Left lobe of liver (tissue), 2 donors: ENCODE measurements at regions not wholly inside any gene's neighbourhood (a gene's known extent, or its start where the extent isn't known, plus 50 kb on each side); places are given as distances from the start of the nearest gene placed in this dataset.

Source experiments
- ATAC-seq: fragments of 200-7000 bp; cut with Tn5 transposase; one replicate; pipeline ENCODE4 v1.9.1; 2020; ENCODE audit warnings: mild to moderate bottlenecking, moderate library complexity
- DNase-seq: peaks from one replicate; pipeline ENCODE4 v3.0.0-alpha.2; 2020; ENCODE audit warnings: low spot score
- donor health status: DM: no; HTN: no; CAD: no; lungs with moderate emphysema.
- donor health status: DM: no; HTN: yes; CAD: no.

DNA sequence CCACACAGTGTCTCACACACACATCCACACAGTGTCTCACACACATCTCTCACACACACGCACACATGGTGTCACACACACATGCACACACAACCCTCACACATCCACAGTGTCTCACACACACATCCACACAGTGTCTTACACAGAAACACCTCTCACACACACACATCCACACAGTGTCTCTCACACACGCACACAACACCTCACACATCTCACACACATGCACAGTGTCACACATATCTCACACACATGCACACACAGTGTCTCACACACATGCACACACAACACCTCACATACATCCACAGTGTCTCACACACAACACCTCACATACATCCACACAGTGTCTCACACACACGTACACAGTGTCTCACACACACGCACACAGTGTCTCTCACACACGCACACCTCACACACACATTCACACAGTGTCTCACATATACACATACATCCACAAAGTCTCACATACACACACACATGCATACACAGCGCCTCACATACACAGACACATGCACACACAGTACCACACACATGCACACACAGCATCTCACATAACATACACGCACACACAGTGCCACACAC is 473.9 kb upstream of the HS6ST1 start:
- no peak for ATAC-seq
- peak; percentile 11 for DNase-seq

DNA sequence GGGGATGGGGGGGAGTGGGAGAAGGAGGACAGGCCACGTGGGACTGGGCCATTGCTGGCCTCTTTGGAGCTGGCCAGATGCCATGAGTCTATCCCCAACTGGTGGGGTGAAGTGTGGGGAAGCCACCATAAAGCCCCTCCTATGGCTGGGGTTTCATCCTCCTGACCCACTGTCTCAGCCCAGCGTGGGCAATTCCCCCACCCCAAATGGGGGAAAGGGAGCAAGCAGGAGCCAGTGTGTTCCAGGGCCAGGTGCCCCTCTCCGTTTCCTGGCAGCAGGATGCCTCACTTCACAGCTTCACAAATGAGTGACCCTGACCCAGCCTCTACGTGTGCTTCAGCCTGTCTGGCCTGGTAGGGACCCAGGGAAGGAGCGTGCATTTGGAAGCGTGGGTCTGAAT is 474.7 kb upstream of the HS6ST1 start:
- peak; percentile 35 for DNase-seq
- ATAC-seq = no peak

DNA sequence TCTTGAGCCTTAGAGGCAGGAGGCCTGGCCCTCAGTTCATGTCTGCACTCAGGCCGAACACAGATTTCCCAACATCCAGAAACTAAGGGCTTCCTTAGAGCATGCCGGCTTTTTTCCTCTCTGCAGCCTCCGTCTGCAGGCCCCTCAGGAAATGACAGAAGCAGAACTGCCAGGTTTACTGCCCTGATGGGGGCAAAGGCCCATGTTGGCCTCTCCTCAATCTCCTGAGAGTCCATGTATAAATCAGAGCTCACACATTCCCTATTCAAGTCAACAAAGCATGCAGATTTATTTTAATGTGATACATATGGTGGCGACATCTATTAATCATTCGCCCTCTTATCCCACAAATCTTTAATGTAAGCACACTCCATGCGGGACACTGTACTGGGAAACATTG is 475.6 kb upstream of the HS6ST1 start:
- DNase-seq (no peak), ATAC-seq (no peak)

DNA sequence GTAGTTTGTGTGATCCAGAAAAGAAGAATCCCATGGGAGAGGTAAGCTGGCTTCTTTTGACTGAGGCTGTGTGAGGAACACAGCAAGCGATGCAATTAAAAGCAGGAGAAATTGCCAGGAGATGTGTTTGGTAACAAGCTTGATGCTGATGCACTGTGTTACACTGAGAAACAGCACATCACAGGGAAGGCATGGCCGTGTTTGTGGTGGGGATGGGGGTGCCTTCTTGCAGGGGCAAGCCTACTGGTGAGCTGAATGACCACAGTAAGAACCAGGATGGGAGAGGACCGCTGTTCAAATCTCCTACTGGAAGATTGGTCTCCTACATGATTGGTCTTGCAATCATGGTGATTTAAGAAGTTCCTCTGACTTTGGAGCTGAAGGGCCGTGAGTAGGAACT is 477.7 kb upstream of the HS6ST1 start:
- DNase-seq (peak; percentile 10), ATAC-seq (no peak)

DNA sequence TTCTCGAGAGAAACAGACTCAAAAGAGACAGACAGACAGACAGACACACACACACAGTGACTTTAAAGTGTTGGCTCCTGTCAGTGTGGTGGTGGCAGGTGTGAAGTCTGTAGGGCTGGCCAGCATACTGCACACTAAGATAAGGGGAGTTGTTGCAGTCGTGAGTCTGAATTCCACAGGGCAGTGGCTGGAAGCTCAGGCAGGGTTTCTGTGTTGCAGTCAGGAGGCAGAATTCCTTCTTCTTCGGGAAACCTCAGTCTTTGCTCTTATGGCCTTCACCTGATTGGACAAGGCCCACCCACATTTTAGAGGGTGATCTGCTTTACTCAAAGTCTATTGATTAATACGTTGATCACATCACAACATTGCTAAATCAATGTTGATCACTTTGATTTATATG is 478.4 kb upstream of the HS6ST1 start:
- DNase-seq = peak; percentile 6

DNA sequence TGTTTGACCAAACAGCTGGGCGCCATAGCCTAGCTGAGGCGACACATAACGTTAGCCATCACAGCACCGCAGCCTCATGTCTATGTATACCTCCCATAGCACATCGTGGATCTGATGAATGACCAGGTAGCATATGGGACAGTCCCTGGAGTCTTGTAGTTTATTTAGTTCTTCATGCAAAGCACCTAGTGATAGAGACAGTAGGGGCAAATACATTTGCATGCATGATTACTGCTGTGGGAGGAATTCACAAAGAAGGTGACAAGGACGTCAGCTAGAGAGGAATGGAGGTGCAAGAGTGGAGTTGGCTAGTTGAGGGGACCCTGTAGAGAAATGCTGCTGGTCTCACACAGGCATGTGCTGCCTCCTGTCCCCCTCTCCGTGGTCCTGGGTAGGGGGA is 478.9 kb upstream of the HS6ST1 start:
- DNase-seq (no peak), ATAC-seq (no peak)

More for the DNA sequence above, 478.4 kb upstream of the HS6ST1 start:
- no peak for ATAC-seq

DNA sequence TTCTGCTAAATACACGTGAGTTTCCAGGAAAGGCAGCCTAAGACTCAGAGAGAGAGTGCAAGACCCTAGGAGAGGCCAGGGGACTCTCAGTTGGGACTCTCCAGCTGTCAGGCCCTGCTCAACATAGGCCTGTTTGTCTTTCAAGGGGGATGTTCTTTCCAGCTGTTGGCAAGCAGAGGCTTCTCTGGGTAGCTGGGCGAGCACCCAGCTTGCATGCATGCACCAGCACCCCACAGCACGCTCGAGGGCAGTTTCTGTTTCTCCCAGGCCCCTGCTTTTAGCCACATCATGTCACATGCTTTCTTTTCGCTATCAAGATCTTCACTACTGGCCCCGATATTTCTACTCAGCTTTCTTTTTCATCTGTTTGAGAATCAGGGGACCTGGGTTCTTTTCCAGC is 479.3 kb upstream of the HS6ST1 start:
- no peak for ATAC-seq
- DNase-seq = peak; percentile 5

DNA sequence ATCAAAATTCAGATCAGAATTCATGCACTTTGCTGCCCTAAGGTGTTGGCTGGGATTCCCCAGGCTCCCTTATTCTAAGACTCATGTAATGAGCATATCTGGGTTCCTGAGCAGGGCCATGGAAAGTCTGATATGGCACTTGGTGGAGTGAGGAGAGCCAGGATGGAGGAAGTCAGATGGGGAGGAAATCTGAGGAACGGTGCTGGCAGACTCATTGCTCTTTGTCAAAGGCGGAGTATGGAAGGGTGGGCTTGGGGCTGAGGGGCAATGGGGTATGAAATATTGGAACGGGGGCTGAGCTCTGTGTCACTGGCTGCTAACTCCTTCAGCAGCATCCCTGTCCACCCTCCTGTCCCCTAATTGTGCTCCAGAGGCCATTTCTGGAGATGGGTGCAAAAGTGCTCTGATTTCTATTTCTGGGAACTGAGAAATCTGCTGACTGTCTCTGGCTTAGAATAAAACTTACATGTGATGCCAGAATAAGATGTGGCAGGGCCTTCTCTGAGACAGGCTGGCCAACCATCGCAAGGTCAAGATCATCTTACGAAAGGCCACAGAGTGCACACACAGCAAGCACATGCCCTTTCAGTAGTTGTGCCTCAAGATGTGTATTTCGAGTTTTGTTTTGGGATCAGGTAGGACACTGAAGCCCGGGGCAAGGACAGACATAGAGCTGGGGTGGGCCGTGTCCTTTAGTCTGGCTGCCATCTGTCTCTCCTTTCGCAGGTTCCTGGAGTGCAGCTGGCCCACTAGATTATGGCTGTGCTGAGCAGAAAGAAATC is 480.0 kb upstream of the HS6ST1 start:
- DNase-seq = peak; percentile 12
- ATAC-seq = no peak

DNA sequence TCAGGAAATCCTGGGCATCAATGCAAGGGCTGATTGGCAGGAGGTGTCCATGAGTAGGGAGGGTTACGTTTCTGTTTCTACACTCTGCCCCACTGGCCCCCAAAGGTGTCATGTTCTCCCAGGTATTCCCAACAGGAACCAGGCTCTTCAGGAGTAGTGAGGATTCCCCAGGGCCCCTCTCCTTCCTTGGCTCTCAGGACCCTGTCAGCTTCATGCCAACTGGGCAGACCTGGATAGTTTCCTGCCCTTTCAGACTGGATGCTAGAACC is 480.6 kb upstream of the HS6ST1 start:
- no peak for ATAC-seq
- DNase-seq = no peak

DNA sequence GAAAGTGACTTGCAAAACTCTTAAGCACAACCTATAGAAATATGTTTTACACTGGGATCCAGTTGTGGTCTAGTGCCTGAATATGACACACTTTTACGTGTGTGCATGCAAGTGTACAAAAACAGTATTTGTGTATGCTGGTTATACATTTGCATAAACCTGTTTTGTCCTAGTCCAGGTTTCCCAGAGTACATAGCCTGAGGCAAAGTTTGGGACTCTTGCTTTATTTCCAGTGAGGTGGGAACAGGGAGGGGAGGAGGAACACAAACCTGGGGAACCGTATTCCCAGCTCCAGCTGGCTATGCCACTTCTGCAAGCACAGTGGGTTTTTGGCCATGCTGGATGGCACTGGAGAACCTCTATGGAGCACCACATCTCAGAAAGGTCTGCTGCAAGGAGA is 481.1 kb upstream of the HS6ST1 start:
- ATAC-seq (no peak), DNase-seq (peak; percentile 14)

DNA sequence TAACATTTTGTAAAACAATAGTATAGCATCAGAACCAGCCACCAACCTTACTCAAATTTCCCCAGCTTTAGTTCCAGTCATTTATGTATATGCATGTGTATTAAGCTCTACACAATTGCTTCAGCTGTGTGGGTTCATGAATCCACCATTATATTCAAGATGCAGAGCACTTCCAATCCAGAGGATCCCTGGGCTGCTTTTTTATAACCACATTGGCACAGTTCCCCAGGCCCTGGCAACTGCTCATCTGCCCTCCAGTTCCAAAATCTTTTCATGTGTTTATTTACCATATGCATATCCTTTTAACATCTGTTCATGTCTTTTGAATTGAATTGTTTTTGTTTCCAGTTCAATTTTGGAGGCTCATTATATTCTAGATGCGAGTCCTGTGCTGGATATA is 482.9 kb upstream of the HS6ST1 start:
- no peak for ATAC-seq
- no peak for DNase-seq

DNA sequence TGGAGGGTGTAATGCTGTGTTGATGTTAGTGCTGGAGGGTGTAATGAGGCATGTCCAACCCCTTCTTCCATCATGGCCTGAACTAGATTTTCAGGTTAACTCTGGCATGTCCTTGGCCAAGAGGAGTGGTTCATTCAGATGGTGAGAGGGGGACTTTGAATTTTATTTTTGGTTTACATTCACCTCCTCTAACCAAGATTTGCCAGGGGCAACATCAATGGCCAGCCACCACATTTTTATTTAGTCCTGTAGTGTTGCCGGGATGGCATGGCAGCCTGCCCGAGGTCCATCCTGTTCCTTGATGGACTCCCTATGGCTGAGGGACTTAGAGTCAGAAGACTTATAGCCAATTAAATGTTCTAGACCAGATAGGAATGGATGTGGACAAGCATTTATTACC is 484.6 kb upstream of the HS6ST1 start:
- DNase-seq = no peak
- no peak for ATAC-seq

DNA sequence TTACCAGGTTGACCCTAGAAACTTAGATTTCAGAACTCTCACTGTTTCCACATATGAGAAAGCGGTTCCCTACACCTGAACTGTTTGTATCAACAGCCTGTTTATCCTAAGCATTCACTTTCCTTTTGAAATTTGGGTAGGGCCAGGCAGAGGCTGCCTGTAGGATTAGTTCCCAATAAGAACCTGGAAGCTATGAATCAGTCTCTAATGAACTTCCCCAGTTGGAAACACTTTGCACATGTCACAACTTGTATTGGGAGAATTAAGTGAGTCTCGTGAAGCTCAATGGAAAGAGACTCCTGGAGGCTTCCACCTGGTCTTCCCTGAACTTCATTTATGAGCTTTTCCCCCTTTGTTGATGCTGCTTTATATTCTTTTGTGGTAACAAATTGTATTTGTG is 486.6 kb upstream of the HS6ST1 start:
- DNase-seq = no peak

DNA sequence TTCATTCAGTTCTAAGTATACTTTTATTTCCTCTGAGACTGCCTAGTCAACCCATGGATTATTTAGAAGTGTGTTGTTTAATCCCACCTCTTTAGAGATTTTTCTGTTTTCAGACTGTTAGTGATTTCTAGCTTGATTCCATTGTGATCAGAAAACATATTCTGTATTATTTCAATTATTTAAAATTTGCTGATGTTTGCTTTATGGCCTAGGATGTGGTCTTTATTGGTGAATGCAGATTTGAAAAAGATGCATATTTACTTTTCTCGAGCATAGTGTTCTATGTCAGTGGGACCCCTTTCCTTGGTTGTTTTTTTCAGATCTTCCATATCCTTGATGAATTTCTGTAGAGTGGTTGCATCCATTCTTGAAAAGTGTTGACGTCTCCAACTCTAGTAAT is 487.2 kb upstream of the HS6ST1 start:
- DNase-seq (no peak), ATAC-seq (no peak)

More for the DNA sequence above, 486.6 kb upstream of the HS6ST1 start:
- no peak for ATAC-seq

DNA sequence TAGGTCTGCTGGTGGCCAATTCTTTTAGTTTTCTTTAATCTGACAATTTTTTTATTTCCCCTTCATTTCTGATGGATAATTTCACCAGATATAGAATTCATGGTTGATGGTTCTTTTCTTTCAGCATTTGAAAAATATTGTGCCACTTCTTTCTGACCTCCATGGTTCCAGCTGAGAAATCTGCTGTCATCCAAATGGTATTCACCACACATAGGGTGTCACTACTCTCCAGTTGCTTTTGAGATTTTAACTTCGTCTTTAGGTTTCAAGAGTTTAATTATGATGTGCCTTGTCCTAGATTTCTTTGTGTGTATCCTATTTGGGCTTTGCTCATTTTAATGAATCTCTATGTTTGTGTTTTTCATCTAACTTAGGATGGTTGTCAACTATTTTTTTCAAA is 488.6 kb upstream of the HS6ST1 start:
- no peak for ATAC-seq

DNA sequence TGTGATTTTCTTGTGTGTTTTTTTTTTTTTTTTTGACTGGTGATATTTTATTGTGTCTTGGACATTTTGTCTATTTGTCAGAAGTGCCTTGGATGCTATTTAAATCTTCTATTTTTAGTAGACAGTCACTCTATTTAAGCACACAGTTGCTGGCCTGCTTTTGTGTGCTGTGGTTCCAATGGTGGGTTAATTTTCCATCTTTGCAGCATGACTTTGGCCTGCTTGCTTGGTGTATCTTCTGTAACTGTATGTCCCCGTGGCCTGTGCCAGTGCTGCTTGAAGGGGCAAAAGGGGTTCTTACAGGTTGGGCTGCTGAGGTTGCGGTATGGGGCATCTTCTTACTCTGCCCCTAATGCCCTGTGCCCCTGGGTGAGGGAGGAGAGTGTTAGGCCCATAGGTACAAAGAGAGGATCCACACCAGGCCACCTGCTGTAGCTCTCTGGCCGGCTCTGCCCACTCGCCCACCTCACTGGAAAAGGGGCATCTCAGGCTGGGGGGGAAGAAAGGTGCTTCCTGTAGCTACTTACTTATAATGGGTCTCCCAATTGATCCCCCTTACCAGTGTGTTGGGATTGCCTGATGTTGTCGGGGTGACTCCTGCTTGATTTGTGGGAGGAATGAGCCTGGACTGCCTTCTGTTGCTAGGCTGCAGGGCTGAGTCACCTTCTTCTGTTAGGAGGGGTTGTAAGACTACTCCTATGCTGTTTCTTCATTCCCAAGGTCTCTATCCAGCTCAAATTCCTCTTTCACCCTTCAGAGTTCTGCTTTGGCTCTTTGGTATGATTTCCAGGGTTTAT is 490.0 kb upstream of the HS6ST1 start:
- DNase-seq (no peak), ATAC-seq (no peak)

More for the DNA sequence above, 488.6 kb upstream of the HS6ST1 start:
- no peak for DNase-seq

DNA sequence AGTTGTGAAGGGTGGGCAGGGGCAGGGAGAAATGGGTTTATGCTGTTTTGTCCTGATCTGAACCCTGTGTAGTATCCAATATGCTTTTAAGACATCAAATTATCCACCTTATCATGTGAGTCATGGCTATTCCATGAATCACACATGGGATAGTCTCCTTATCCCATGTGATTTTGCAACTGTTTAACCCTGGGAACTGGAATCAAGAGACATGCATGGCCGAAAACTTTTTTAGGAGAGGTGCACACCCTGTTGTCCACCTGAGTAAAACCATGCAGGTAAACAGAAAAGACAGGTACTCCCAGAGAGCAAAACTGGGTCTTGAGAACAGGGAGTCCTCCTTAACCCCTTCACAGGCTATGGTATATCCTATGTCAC is 490.6 kb upstream of the HS6ST1 start:
- ATAC-seq (no peak), DNase-seq (no peak)

DNA sequence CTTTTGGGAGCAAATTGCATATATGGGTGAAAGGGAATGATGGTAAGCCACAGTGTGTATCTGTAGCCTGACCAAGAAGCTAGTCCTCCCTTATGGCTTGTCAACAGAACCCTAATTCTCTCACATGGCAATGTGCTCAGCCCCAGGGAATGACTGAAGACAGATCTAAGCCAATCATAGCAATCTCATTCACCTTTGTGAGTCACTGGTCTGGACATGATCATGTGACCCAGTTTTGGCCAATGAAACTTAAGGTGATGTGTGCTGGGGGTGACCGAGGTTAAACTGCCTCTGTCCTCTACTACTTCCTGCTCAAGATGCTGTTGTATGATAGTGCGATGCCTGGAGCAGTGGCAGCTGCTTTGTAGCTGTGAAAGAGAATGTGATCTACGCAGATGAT is 491.2 kb upstream of the HS6ST1 start:
- ATAC-seq = no peak
- DNase-seq = no peak

DNA sequence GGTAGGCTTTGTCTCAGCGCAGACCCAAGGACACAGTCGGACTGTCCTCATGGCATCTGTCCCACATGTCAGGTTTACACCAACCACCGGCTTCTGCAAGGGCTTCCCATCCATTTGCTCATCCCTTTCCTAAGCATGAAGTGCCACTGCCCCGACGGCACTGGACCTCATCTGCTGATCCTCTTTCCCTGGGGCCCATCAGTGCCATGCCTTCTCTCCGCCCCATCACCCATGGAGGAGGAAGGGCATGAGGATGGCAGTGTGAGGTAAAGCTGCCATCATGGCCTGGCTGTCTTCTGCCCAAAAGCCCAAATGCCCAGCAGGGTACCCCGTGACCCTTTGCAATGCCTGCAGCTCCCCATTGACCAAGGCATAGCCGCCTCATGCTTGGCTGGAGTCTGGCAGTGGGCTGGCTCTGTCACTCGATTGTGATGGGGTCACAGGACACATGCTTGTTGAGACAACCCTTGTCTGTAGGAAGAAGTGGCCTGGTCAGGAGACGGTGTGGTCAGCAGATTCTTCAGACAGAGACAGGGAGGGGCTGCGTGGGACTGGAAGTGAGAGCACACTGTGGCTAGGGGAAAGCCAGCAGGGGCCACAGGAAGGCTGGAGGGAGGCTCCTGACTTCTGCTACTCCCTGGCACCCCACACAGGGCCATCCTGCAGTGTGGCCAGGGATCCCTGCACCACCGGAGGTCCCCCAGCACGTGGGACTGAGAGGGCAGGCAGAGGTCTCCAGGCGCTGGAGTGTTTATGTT is 493.7 kb upstream of the HS6ST1 start:
- DNase-seq (no peak), ATAC-seq (peak; percentile 64)

DNA sequence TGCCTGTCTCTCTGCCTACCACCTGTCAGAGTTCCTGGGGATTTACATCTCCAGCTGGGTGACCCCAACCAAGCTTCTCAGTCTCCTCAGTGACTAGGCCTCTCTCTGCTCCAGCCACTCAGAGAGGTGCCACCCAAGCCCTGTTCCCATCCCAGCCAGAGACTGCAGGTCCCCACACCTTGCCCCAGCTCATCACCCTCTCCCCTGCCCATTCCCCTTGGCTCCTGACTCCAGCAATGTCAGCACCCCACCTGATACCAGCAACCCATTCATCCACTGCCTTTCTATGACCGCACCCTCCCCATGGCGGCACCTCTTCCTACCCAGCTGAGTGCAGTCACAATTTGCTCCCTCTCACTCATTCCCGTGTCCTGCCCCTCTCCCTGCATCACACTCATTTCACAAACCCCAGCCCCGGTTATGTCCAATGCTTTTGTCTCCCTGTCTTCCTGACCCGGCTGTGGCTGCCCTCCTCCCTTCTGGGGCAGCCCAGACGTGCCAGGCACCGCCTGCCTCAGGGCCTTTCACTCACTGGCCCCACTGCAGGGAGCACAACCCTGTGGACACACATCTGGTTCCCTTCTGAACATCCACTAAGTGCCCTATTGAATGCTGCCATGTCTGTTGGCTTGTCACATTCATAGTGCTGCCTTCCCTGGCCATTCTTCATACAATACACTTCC is 494.8 kb upstream of the HS6ST1 start:
- no peak for ATAC-seq
- no peak for DNase-seq

DNA sequence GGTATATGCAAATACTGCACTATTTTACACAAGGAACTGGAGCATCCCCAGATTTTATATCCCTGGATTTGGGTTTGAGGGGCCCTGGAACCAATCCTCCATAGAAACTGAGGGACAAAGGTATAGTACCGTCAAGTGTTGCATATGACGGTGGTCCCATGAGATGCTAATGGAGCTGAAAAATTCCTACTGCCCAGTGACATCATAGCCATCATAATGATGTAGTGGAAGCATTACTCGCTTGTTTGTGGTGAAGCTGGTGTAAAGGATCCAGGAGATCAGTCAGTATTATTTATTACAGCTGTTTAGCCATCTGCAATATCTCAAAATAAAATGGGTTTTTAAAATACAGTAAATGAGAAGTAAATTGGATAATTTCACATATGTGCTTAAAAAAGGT is 496.6 kb upstream of the HS6ST1 start:
- no peak for ATAC-seq
- no peak for DNase-seq
